NCI-H510A treated with DMSO at 0.1 percent for 48 hours (cell line): ENCODE measurements at regions not wholly inside any gene's neighbourhood (a gene's known extent, or its start where the extent isn't known, plus 50 kb on each side); places are given as distances from the start of the nearest gene placed in this dataset.
A peak's percentile ranks its signal among the peaks of the same experiment; 100 is the strongest.
"Not testable (repeated sequence)": the region's sequence is repeated elsewhere in the genome, so short reads cannot be mapped to it uniquely, and the experiment has no call there.

Source experiments
- DNase-seq: peaks from one replicate; lab custom pipeline; 2025; lab: John Stamatoyannopoulos, UW

DNA sequence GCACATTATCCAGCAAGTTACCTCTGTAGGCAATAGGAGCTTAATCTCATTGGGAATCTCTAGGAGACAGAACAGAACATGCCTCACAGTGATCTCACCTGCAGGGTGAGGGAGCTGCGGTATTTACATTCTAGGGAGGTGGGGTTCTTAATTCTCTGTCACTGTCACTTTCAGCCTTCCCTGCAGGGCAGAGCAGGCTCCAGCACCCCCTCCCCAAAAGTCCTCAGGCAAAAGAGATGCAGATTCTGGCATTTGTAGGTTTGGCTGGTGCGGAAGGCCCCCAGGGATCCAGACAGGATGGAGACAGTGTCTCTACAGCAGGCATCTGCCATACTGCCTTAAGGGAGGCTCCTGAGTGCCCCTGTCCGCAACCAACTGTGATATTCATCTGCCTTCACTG is 166.4 kb upstream of the ATP6AP2 start:
- DNase-seq: no peak

DNA sequence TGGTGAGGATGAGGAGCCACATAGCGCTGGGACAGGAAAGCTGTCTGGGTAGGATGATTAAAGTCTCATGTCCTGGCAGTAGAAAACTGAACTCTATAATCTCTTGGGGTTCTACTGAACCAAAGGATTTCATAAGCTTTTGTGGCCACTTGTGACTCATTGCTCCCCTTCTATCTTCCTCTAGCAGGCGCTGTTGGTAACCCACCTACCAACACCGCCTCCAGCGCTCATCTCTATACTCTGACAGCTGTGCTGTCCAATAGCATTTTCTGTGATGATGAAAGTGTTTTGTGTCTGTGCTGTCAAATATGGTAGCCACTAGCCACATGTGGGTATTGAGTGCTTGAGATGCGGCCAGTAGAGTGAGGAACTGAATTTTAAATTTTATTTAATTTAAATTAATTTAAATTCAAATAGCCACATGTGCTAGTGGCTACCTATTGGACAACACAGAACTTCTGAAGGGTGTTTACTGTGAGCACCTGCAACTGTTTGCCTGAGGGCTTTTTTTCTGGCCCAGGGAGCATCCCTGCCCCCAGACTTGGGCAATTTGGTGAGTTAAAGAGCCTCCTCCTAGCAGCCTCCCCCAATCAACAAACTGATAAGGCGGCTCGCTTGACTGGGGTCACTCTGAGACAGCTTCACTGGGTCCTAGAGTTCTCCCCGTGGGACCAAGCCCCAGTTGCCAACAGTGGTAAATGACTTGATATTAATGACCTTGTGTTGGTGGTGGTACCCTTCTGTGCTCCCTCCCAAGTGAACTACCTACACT is 169.2 kb upstream of the ATP6AP2 start:
- DNase-seq: no peak

DNA sequence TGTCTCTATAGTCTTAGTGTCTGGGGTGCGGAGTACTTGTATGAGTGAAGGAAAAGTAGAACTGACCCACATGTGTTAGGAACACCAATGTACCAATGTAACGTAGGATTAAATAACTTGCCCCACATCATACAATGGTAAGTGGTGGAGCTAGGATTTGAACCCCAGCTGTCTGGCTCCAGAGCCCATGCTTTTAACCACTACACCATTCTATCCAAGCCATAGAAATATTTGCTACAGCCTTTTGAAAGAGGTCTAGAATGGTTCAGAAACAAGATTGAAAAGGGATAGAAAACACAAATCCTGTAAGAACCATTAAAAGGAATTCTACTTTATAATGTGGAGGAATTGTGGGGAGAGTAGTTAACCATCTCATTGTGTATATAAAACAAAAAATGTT is 169.9 kb upstream of the ATP6AP2 start:
- DNase-seq: no peak

- no peak for DNase-seq
Observed at GRCh38 chrX:40406330-40406859, 174.4 kb upstream of the ATP6AP2 start.

DNA sequence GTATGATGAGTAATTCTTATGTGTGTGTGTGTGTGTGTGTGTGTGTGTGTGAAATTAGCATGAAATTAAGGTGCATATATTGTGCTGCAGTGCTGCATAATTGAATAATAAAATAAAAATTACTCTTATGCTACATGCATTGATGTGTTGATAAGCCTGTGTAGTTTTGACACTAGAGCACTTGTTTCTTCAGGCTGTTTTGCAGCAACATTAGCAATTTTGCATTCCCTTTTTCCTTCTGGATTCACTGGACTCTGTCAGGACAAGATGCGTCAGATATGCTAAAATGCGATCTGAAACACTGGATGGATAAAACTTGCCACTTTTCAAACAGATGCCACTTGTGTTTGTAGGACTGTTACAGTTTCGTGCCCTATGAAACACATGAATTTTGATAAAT is 175.4 kb upstream of the ATP6AP2 start:
- no peak for DNase-seq

GRCh38 chrX:40403757-40404156 is 177.0 kb upstream of the ATP6AP2 start:
- no peak for DNase-seq

DNA sequence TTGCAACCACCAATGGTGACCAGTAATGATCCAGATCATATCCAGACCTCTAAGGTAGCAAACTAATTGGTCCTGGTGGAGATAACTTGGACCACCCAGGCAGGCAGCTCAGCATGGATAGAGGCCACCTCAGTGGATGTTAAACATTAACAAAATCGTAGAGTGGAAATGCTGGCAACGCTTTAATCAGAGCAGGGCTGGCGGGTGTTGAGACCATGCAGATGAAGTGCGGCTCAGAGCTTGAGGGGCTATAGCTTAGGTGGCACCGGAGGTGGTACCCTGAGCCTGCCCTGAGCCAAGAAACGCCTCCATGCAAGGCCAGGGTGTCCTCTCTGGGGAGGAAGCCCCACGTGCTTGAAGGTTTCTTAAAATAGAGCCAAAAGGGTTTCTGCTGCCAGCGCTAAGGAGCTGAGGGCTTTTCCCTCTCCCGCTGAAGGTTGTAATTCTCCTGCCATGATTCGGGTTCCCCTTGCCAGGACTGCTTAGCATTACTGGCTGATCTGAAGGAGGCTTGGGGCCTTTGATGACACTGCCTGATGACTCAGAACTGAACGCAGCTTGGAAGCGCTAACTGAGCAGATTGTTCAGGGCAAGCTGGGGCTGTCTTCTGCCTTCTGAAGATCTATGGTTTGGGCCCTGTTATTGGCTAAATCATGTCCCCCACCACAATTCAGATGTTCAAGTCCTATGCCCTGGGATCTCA is 177.8 kb upstream of the ATP6AP2 start:
- no peak for DNase-seq

- DNase-seq: no peak
Observed at GRCh38 chrX:40395102-40395501, 185.7 kb upstream of the ATP6AP2 start.

DNA sequence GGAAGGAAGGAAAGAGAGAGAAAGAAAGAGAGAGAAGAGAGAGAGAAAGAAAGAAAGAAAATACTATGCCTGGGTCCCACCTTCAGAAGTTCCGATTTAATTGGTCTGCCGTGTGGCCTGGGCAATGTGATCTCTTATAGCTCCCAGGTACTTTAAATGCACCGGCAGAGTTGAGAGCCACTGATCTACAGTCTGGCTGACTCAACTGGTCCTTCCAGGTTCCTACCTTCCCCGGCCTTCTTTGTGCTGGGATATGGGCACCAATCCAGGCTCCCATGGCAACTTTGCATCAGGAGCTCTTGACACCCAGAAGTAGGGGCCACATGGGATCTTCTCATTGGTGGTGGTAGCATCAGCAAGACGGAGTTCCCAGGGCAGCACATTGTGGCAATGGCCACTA is 186.5 kb upstream of the ATP6AP2 start:
- peak; percentile 42 for DNase-seq

DNA sequence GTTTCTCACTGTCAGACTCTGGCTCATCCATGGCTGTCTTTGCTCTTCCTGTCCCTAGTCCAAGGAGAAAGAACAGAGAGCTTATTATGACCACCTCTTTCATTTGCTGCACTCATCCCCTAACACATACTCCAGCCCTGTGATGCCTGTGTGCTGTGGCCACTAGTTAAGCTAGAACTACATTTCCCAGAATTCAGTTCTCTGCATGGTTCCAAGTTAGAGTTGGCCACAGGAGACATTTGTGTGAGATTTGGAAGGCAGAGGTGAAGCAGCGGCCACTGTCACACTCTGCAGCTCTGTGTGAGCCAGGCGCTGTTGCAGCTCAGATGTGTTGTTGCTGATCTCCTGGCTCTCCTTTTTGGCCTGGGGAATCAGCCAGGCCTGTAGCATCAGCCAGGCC is 188.2 kb upstream of the ATP6AP2 start:
- no peak for DNase-seq

GRCh38 chrX:40391662-40392061 is 189.1 kb upstream of the ATP6AP2 start:
- peak; percentile 42 for DNase-seq

DNA sequence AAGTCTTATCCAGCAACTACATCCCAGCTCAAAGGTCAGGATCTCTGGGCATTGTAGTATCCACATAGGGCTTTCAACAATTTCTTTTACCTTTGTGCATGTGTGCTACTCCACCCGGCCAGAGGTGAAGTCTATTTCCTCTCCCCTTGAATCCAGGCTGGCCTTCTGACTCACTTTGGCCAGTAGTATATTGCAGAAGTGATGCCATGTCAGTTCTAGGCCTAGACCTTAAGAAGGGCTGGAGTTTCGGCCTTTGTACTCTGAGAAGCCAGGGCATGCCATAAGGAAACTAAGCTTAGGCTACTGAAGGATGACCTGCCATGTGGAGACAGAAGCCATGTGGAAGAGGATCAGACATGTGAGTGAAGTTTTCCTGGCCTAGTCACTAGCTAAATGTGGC is 191.2 kb upstream of the ATP6AP2 start:
- DNase-seq: no peak

- DNase-seq: no peak
Observed at GRCh38 chrX:40388441-40388840, 192.3 kb upstream of the ATP6AP2 start.

- peak; percentile 66 for DNase-seq
Observed at GRCh38 chrX:40387869-40388268, 192.9 kb upstream of the ATP6AP2 start.

DNA sequence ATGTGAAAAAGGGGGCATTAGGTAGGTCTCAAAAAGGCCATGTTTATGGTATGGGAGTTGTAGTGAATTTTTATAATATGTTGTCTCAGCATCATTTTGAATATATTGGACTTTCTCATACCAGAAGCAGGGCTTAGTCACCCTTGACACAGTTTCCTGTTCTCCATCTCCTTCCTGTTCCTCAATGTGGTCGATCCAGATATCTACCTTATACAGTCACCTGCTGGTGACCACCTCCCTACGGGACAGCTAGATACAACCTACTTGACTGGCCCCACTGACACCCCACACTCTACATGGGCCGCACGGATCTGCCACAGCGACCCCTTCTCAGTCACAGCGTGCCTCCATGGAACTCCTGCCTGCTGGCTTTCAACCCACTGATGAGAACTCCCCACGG is 193.5 kb upstream of the ATP6AP2 start:
- DNase-seq: not testable (repeated sequence)

GRCh38 chrX:40385682-40386081 is 195.1 kb upstream of the ATP6AP2 start:
- DNase-seq: no peak

DNA sequence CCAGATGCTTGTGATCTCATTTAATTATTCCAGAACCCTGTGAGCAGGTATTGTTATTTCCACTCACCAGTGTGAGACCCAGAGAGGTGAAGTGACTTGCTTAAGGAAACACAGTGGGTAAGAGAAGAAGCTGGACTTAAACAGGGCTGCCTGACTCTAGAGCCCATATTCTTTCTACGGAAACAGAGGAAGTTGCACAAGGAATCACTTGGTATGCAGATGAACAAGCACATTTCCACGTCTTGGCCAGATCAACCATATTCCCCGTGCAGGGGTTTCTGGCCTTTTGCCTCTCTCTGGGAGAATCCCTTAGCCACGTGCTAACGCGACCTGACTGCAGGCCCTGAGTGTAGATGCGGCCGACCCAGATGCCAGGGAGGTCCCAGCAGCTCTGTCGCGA is 195.5 kb upstream of the ATP6AP2 start:
- DNase-seq: no peak

DNA sequence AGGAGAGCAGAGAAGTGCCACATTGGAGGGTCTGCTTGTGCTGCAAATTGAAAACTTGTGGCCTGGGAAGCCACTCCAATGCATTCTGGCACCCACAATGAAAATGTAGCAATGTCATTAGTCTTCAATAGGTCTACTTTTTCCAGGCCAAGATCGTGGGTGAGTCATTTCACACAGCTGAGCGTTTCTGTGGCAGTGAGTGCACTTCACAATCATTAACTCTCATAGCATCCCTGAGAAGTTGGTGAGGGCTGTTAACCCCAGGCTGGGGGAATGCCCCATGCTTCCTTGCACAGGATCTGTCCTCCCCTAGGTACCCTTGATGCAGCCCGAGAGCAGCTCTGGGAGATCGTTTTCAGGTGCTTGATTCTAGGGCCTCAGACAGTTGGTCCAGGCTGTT is 196.8 kb upstream of the ATP6AP2 start:
- DNase-seq: no peak

- no peak for DNase-seq
Observed at GRCh38 chrX:40383360-40383759, 197.4 kb upstream of the ATP6AP2 start.

- DNase-seq: no peak
Observed at GRCh38 chrX:40380655-40381488, 199.9 kb upstream of the ATP6AP2 start.

DNA sequence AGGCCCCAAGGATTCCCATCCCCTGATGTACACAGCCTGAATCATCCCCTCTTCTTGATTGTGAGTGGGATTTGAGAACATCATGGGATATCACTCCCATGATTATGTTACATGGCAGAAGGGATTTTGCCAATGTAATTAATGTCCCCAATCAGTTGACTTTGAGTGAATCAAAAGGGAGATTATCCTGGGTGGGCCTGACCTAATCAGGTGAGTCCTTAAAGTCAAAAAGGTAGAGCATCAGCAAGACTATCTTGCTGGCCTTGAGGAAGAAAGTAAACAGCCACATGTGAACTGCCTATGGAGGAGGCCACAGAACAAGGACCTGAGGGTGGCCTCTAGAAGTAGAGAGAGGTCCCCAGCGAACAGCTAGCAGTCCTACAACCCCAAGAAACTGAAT is 203.1 kb upstream of the ATP6AP2 start:
- no peak for DNase-seq

- DNase-seq: no peak
Observed at GRCh38 chrX:40374486-40374885, 206.3 kb upstream of the ATP6AP2 start.

DNA sequence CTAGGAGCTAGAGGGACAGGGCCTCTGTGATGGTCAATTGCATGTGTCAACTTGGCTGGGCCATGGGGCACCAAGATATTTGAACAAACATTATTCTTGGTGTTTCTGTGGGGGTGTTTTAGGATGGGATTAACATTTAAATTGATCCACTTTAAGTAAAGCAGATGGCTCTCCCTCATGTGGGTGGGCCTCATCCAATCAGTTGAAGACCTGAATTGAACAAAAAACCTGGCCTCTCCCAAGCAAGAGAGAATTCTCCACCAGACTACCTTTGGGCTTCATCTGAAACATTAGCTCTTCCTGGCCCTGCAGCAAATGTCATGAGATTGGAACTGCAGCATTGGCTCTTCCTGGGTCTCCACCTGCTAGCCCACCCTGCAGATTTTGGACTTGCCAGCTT is 207.1 kb upstream of the ATP6AP2 start:
- no peak for DNase-seq
